Sigmoid colon (tissue), 6 donors: ENCODE measurements at regions not wholly inside any gene's neighbourhood (a gene's known extent, or its start where the extent isn't known, plus 50 kb on each side); places are given as distances from the start of the nearest gene placed in this dataset.
A peak's percentile ranks its signal among the peaks of the same experiment; 100 is the strongest.
"Not testable (repeated sequence)": the region's sequence is repeated elsewhere in the genome, so short reads cannot be mapped to it uniquely, and the experiment has no call there.

Experiments used
- DNase-seq: peaks from one replicate; pipeline ENCODE4 v3.0.0-alpha.2; 2019
- H3K27ac ChIP-seq, 4 donors: fragments of 200-600 bp; sonication (generic); one replicate each; pipeline ENCODE4 v1.5.1; 2016 to 2019; ENCODE audit warnings: mild to moderate bottlenecking in 1 of 4
- H3K27me3 ChIP-seq, 3 donors: fragments of 200-600 bp; sonication (generic); one replicate each; pipeline ENCODE4 v1.5.1; 2019; ENCODE audit warnings: mild to moderate bottlenecking in 1 of 3
- H3K36me3 ChIP-seq, 4 donors: fragments of 200-600 bp; sonication (generic); one replicate each; pipeline ENCODE4 v1.5.1; 2016 to 2019
- H3K4me1 ChIP-seq, 4 donors: fragments of 200-600 bp; sonication (generic); one replicate each; pipeline ENCODE4 v1.5.1; 2017 to 2019
- H3K4me3 ChIP-seq, 4 donors: fragments of 200-600 bp; sonication (generic); one replicate each; pipeline ENCODE4 v1.5.1; 2017 to 2019; ENCODE audit warnings: mild to moderate bottlenecking in 2 of 4, moderate library complexity in 1 of 4
- H3K9me3 ChIP-seq, 4 donors: fragments of 200-600 bp in 3 of 4; sonication (generic) in 3 of 4; one replicate each; pipeline versions ENCODE4 v1.5.1 to v1.6.1; 2013 to 2019
- CTCF ChIP-seq, 4 experiments: fragments of 450-650 bp in 3 of 4; fragments of 200-600 bp in 1 of 4; IDR thresholded peaks; one replicate each; pipeline ENCODE4 v1.5.1; 2016 to 2019; ENCODE audit warnings: antibody characterized with exemption in 4 of 4, mild to moderate bottlenecking in 3 of 4, moderate library complexity in 2 of 4
- EP300 ChIP-seq, 4 donors: sonication (generic); formaldehyde crosslinking; IDR thresholded peaks; one replicate each; pipeline ENCODE4 v1.6.1; 2017; ENCODE audit warnings: antibody characterized with exemption in 4 of 4
- POLR2A ChIP-seq, 2 donors: fragments of 450-650 bp; IDR thresholded peaks; one replicate each; pipeline ENCODE4 v1.6.1; 2016; ENCODE audit warnings: antibody characterized with exemption in 2 of 2, mild to moderate bottlenecking in 2 of 2, moderate library complexity in 2 of 2
- POLR2AphosphoS5 ChIP-seq, 4 donors: sonication (generic); formaldehyde crosslinking; IDR thresholded peaks; one replicate each; pipeline ENCODE4 v1.6.1; 2017; ENCODE audit warnings: antibody characterized with exemption in 4 of 4
- WGBS, 2 donors: extraction: QIAGEN DNeasy Blood & Tissue Kit; methylation state at CpG; one replicate each; pipeline ENCODE4 v1.1.7; 2013; 5-methylcytosine and 5-hydroxymethylcytosine counted together
- intact Hi-C: fragments of 100-400 bp; cut with DNase I; formaldehyde crosslinking; loops from one replicate; pipeline ENCODE4 v1.15.1; 2023
- donor health status: healthy with polysubstance abuse.
- donor health status: healthy.

- no peaks in the 10 kb centered on the region for H3K4me1 ChIP-seq
- intact Hi-C loops: no loop called here
- DNase-seq: no peak
- H3K4me3 ChIP-seq: no peak overlapping the region
- WGBS, 2 donors: 80 to 82% methylated on average over 7 of the region's 7 CpGs
- H3K27ac ChIP-seq: no peak overlapping the region
- peaks cover 0 to 5% (median 0%) of the 10 kb centered on the region in 4 donors for H3K9me3 ChIP-seq
- TF ChIP-seq POLR2AphosphoS5 (IDR thresholded peaks at IDR 0.05) (no peak), CTCF (IDR thresholded peaks at IDR 0.05) (peak in 1 of 4 experiments; percentile 14)
- H3K36me3 ChIP-seq: no peaks in the 10 kb centered on the region
- no peaks in the 10 kb centered on the region for H3K27me3 ChIP-seq
Measured at GRCh38 chr21:32921632-32922230, 104.0 kb upstream of the OLIG2 start.

GRCh38 chr21:32925098-32925497 is 100.6 kb upstream of the OLIG2 start:
- Histone ChIP-seq H3K9me3 (peaks cover 0 to 5% (median 0%) of the 10 kb centered on the region in 4 donors), H3K27ac (no peak overlapping the region), H3K4me1 (no peaks in the 10 kb centered on the region), H3K4me3 (no peak overlapping the region), H3K27me3 (no peaks in the 10 kb centered on the region), H3K36me3 (no peaks in the 10 kb centered on the region)
- TF ChIP-seq EP300 (IDR thresholded peaks at IDR 0.05): no peak
- no peak for TF ChIP-seq CTCF (IDR thresholded peaks at IDR 0.05)
- TF ChIP-seq POLR2AphosphoS5 (IDR thresholded peaks at IDR 0.05): no peak
- TF ChIP-seq POLR2A (IDR thresholded peaks at IDR 0.05): no peak
- intact Hi-C loops: no loop called here
- no peak for DNase-seq

GRCh38 chr21:32929633-32930038 is 96.1 kb upstream of the OLIG2 start:
- Histone ChIP-seq H3K36me3 (no peaks in the 10 kb centered on the region), H3K9me3 (peaks cover 0 to 5% (median 0%) of the 10 kb centered on the region in 4 donors), H3K4me1 (no peaks in the 10 kb centered on the region), H3K4me3 (no peak overlapping the region), H3K27ac (no peak overlapping the region), H3K27me3 (no peaks in the 10 kb centered on the region)
- 77 to 90% methylated on average over 2 of the region's 2 CpGs for WGBS, 2 donors
- intact Hi-C loops: no loop called here
- DNase-seq: no peak
- TF ChIP-seq POLR2A (IDR thresholded peaks at IDR 0.05) (no peak), EP300 (IDR thresholded peaks at IDR 0.05) (no peak), POLR2AphosphoS5 (IDR thresholded peaks at IDR 0.05) (no peak), CTCF (IDR thresholded peaks at IDR 0.05) (no peak)

GRCh38 chr21:32930673-32931072 is 95.1 kb upstream of the OLIG2 start:
- intact Hi-C loops: no loop called here
- no peaks in the 10 kb centered on the region for H3K27me3 ChIP-seq
- peaks cover 0 to 2% (median 0%) of the 10 kb centered on the region in 4 donors for H3K9me3 ChIP-seq
- H3K4me3 ChIP-seq: no peak overlapping the region
- no peak for DNase-seq
- 81% methylated on average over 8 of the region's 8 CpGs for WGBS, 2 donors
- no peaks in the 10 kb centered on the region for H3K36me3 ChIP-seq
- no peak overlapping the region for H3K27ac ChIP-seq
- H3K4me1 ChIP-seq: no peaks in the 10 kb centered on the region
- TF ChIP-seq POLR2A (IDR thresholded peaks at IDR 0.05): no peak
- TF ChIP-seq POLR2AphosphoS5 (IDR thresholded peaks at IDR 0.05): no peak
- no peak for TF ChIP-seq CTCF (IDR thresholded peaks at IDR 0.05)
- no peak for TF ChIP-seq EP300 (IDR thresholded peaks at IDR 0.05)

GRCh38 chr21:32934068-32934467 is 91.7 kb upstream of the OLIG2 start:
- H3K27me3 ChIP-seq, H3K4me3 ChIP-seq, intact Hi-C loops, DNase-seq, H3K9me3 ChIP-seq, H3K4me1 ChIP-seq, H3K36me3 ChIP-seq, H3K27ac ChIP-seq: not testable (repeated sequence)
- 94 to 96% methylated on average over 14 of the region's 14 CpGs for WGBS, 2 donors
